Neural cell (in vitro differentiated cells): ENCODE measurements at regions not wholly inside any gene's neighbourhood (a gene's known extent, or its start where the extent isn't known, plus 50 kb on each side); places are given as distances from the start of the nearest gene placed in this dataset.

Experiments used
- H2AFZ ChIP-seq: fragments of 200-600, 300-800 bp; sonication (generic), shearing (Covaris generic); 2 replicates; pipeline ENCODE4 v1.6.0; 2014; ENCODE audit warnings: low read depth, mild to moderate bottlenecking, antibody characterized with exemption, low read length, moderate library complexity
- H3F3A ChIP-seq: fragments of 200-600 bp; shearing (Covaris generic); 2 replicates; pipeline ENCODE4 v1.6.1; 2016; ENCODE audit warnings: mild to moderate bottlenecking, moderate library complexity, mixed read lengths, antibody characterized with exemption, low read length; ENCODE audit not compliant: insufficient read depth, poor library complexity, severe bottlenecking
- H3K27ac ChIP-seq: fragments of 200-600, 300-800 bp; sonication (generic), shearing (Covaris generic); 2 replicates; pipeline ENCODE4 v1.5.1; 2014; ENCODE audit warnings: mild to moderate bottlenecking, low read length, moderate library complexity
- H3K27me3 ChIP-seq: fragments of 300-800, 200-600 bp; sonication (generic), shearing (Covaris generic); 2 replicates; pipeline ENCODE4 v1.6.0; 2014; ENCODE audit warnings: mild to moderate bottlenecking, low read depth, low read length, moderate library complexity; ENCODE audit not compliant: insufficient read depth
- H3K36me3 ChIP-seq: fragments of 300-800, 200-600 bp; sonication (generic), shearing (Covaris generic); 2 replicates; pipeline ENCODE4 v1.5.1; 2014; ENCODE audit warnings: mild to moderate bottlenecking, antibody characterized with exemption, low read length, moderate library complexity; ENCODE audit not compliant: insufficient read depth
- H3K4me2 ChIP-seq: fragments of 300-800, 200-600 bp; sonication (generic), shearing (Covaris generic); 2 replicates; pipeline ENCODE4 v1.6.0; 2014; ENCODE audit warnings: mild to moderate bottlenecking, low read length
- H3K4me3 ChIP-seq: fragments of 300-800, 200-600 bp; sonication (generic), shearing (Covaris generic); 2 replicates; pipeline ENCODE4 v1.5.1; 2014; ENCODE audit warnings: mild to moderate bottlenecking, low read length, moderate library complexity
- H3K79me2 ChIP-seq: fragments of 200-600 bp; shearing (Covaris generic); replicated peaks from 2 replicates; pipeline ENCODE4 v1.6.0; 2014; ENCODE audit warnings: mild to moderate bottlenecking, low read length, moderate library complexity; ENCODE audit not compliant: insufficient read depth
- H3K9ac ChIP-seq: fragments of 300-800, 200-600 bp; sonication (generic), shearing (Covaris generic); 2 replicates; pipeline ENCODE4 v1.6.1; 2016; ENCODE audit warnings: mild to moderate bottlenecking, low read length, mixed read lengths
- H3K9me2 ChIP-seq: fragments of 200-600 bp; shearing (Covaris generic); 2 replicates; pipeline ENCODE4 v1.6.1; 2016; ENCODE audit warnings: mild to moderate bottlenecking, low read length, mixed read lengths; ENCODE audit not compliant: insufficient read depth
- H3K9me3 ChIP-seq: fragments of 200-600, 300-800 bp; sonication (generic), shearing (Covaris generic); 2 replicates; pipeline ENCODE4 v1.6.1; 2016; ENCODE audit warnings: mild to moderate bottlenecking, mixed run types, low read length, moderate library complexity, mixed read lengths
- H4K20me1 ChIP-seq: fragments of 200-600 bp; shearing (Covaris generic); 2 replicates; pipeline ENCODE4 v1.6.1; 2016; ENCODE audit warnings: mild to moderate bottlenecking, mixed run types; ENCODE audit not compliant: insufficient read depth
- EP300 ChIP-seq: fragments of 450-650 bp; conservative IDR thresholded peaks from 2 replicates; pipeline ENCODE4 v1.6.1; 2014; ENCODE audit warnings: antibody characterized with exemption, mild to moderate bottlenecking, moderate library complexity; ENCODE audit not compliant: poor library complexity, severe bottlenecking
- EZH2 ChIP-seq: fragments of 200-600, 300-800 bp; shearing (Covaris generic), sonication (generic); IDR thresholded peaks from 2 replicates; pipeline ENCODE4 v1.6.1; 2014; ENCODE audit warnings: antibody characterized with exemption, low read length, borderline replicate concordance, mild to moderate bottlenecking; ENCODE audit not compliant: insufficient read depth, poor library complexity, severe bottlenecking
- MXI1 ChIP-seq: fragments of 450-650 bp; conservative IDR thresholded peaks from 2 replicates; pipeline ENCODE4 v1.6.1; 2014; ENCODE audit warnings: antibody characterized with exemption, mild to moderate bottlenecking; ENCODE audit not compliant: poor library complexity, severe bottlenecking
- POLR2AphosphoS5 ChIP-seq: IDR thresholded peaks from 2 replicates; pipeline ENCODE4 v1.6.1; 2012
- RAD21 ChIP-seq: fragments of 450-650 bp; conservative IDR thresholded peaks from 2 replicates; pipeline ENCODE4 v1.6.1; 2014; ENCODE audit warnings: antibody characterized with exemption, mild to moderate bottlenecking, moderate library complexity
- REST ChIP-seq: IDR thresholded peaks from 2 replicates; pipeline ENCODE4 v1.6.1; 2012; ENCODE audit warnings: borderline replicate concordance
- SMC3 ChIP-seq: fragments of 450-650 bp; conservative IDR thresholded peaks from 2 replicates; pipeline ENCODE4 v1.6.1; 2014; ENCODE audit warnings: antibody characterized with exemption, mild to moderate bottlenecking, moderate library complexity; ENCODE audit not compliant: poor library complexity
- TAF1 ChIP-seq: IDR thresholded peaks from 2 replicates; pipeline ENCODE4 v1.6.1; 2012; ENCODE audit warnings: low read depth
- TF ChIP-seq, protein P1 (sequence below): fragments of 450-650 bp; IDR thresholded peaks from 2 replicates; pipeline ENCODE4 v1.5.1; 2014; ENCODE audit warnings: antibody characterized with exemption, mild to moderate bottlenecking, moderate library complexity; ENCODE audit not compliant: poor library complexity, severe bottlenecking

DNA sequence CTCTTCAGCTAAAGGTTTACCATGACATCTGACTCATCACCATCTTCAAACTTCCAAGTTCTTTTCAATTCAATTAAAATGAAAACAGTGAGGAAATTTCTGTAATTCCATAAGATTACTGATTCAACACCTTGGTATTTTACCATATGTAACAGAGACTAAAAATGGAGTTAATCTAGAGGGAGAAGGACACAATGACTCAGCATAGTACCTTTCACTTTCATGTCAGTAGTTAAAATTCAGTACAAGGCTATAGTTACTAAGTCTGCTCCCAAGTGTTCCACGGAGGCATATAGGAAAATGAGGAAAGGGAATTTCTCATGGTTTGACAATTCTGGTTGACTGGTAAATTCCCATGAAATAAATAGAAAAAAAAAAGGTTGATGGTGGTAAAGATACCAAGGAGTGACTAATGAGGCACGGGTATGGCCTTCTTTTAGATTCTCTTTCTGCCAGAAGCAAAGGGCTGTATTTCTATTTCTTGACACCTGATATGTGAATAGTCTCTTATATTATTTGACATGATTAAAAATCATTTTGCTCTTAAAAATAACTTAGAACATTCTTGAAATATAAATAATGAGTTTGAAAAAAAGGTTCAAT, 526.7 kb upstream of the ADGRB3 start:
- Histone ChIP-seq H3K27ac (no peak overlapping the region), H2AFZ (no peak overlapping the region), H3F3A (no peaks in the 10 kb centered on the region), H3K4me2 (no peak overlapping the region), H3K4me3 (no peak overlapping the region), H4K20me1 (no peaks in the 10 kb centered on the region), H3K9me3 (no peaks in the 10 kb centered on the region), H3K27me3 (no peaks in the 10 kb centered on the region), H3K36me3 (no peaks in the 10 kb centered on the region), H3K9me2 (no peaks in the 10 kb centered on the region), H3K79me2 (no peaks in the 10 kb centered on the region), H3K9ac (no peak overlapping the region)
- TF ChIP-seq POLR2AphosphoS5: no peak
- no peak for TF ChIP-seq TAF1
- no peak for TF ChIP-seq SMC3
- TF ChIP-seq REST: no peak
- no peak for TF ChIP-seq EZH2
- TF ChIP-seq EP300: no peak
- no peak for TF ChIP-seq RAD21
- TF ChIP-seq, protein P1, sequence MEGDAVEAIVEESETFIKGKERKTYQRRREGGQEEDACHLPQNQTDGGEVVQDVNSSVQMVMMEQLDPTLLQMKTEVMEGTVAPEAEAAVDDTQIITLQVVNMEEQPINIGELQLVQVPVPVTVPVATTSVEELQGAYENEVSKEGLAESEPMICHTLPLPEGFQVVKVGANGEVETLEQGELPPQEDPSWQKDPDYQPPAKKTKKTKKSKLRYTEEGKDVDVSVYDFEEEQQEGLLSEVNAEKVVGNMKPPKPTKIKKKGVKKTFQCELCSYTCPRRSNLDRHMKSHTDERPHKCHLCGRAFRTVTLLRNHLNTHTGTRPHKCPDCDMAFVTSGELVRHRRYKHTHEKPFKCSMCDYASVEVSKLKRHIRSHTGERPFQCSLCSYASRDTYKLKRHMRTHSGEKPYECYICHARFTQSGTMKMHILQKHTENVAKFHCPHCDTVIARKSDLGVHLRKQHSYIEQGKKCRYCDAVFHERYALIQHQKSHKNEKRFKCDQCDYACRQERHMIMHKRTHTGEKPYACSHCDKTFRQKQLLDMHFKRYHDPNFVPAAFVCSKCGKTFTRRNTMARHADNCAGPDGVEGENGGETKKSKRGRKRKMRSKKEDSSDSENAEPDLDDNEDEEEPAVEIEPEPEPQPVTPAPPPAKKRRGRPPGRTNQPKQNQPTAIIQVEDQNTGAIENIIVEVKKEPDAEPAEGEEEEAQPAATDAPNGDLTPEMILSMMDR: no peak
- TF ChIP-seq MXI1: no peak

DNA sequence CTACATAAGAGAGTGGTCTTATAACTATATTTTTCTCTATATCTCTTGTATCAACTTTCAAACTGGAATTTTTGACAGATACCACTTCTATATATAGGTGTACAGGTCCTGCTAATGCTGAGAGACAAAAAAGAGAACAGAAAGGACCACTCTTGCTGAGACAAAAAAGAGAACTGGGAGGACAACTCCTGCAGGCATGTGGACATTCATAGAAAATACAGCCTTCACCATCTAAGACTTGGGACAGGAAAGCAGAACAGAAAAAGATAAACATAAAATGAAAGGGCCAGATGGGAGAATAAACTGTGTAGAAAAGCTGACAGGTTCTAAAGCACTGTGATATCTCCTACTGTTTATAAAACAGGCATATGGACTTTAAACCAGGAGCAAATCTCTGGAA, 541.0 kb upstream of the ADGRB3 start:
- Histone ChIP-seq H3K36me3 (no peaks in the 10 kb centered on the region), H4K20me1 (no peaks in the 10 kb centered on the region), H3K4me2 (no peak overlapping the region), H2AFZ (no peak overlapping the region), H3K9me3 (no peaks in the 10 kb centered on the region), H3K4me3 (no peak overlapping the region), H3F3A (no peaks in the 10 kb centered on the region), H3K9me2 (no peaks in the 10 kb centered on the region), H3K9ac (no peak overlapping the region), H3K27me3 (no peaks in the 10 kb centered on the region), H3K27ac (no peak overlapping the region), H3K79me2 (no peaks in the 10 kb centered on the region)
- no peak for TF ChIP-seq EP300
- no peak for TF ChIP-seq POLR2AphosphoS5
- TF ChIP-seq RAD21: no peak
- TF ChIP-seq REST: no peak
- no peak for TF ChIP-seq SMC3
- no peak for TF ChIP-seq EZH2
- TF ChIP-seq, protein P1: no peak
- no peak for TF ChIP-seq TAF1
- TF ChIP-seq MXI1: no peak
